Testis (tissue), 2 donors: ENCODE measurements at regions not wholly inside any gene's neighbourhood (a gene's known extent, or its start where the extent isn't known, plus 50 kb on each side); places are given as distances from the start of the nearest gene placed in this dataset.

ENCODE experiments used
- DNase-seq: peaks from one replicate; pipeline ENCODE4 v3.0.0-alpha.2; 2019
- H3K27ac ChIP-seq, 2 donors: fragments of 200-600 bp; sonication (generic); one replicate each; pipeline ENCODE4 v1.5.1; 2019
- H3K27me3 ChIP-seq: fragments of 200-600 bp; sonication (generic); one replicate; pipeline ENCODE4 v1.5.1; 2019
- H3K36me3 ChIP-seq: fragments of 200-600 bp; sonication (generic); one replicate; pipeline ENCODE4 v1.5.1; 2017; ENCODE audit warnings: low read depth; ENCODE audit errors: missing control alignments
- H3K4me1 ChIP-seq: fragments of 200-600 bp; sonication (generic); one replicate; pipeline ENCODE4 v1.5.1; 2019
- H3K4me3 ChIP-seq, 2 donors: fragments of 200-600 bp; sonication (generic); one replicate each; pipeline ENCODE4 v1.5.1; 2017 to 2019
- H3K9me3 ChIP-seq: fragments of 200-600 bp; sonication (generic); one replicate; pipeline ENCODE4 v1.5.1; 2017
- CTCF ChIP-seq, 3 experiments: fragments of 450-650 bp in 2 of 3; fragments of 200-600 bp in 1 of 3; sonication (generic) in 1 of 3; IDR thresholded peaks; one replicate each; pipeline ENCODE4 v1.5.1; 2016 to 2019; ENCODE audit warnings: antibody characterized with exemption in 3 of 3, mild to moderate bottlenecking in 2 of 3, moderate library complexity in 1 of 3
- POLR2A ChIP-seq: fragments of 450-650 bp; IDR thresholded peaks from one replicate; pipeline ENCODE4 v1.6.1; 2017; ENCODE audit warnings: antibody characterized with exemption, mild to moderate bottlenecking, moderate library complexity
- WGBS, 2 donors: methylation state at CpG; one replicate each; pipeline ENCODE4 v1.1.5; 2018; 5-methylcytosine and 5-hydroxymethylcytosine counted together
- intact Hi-C: fragments of 100-400 bp; cut with DNase I; formaldehyde crosslinking; loops from one replicate; pipeline ENCODE4 v1.15.1; 2023; ENCODE audit warnings: low total_unique reads

- Histone ChIP-seq H3K27ac (no peak overlapping the region), H3K9me3 (no peaks in the 10 kb centered on the region), H3K4me3 (no peak overlapping the region), H3K36me3 (no peaks in the 10 kb centered on the region), H3K4me1 (no peaks in the 10 kb centered on the region), H3K27me3 (no peaks in the 10 kb centered on the region)
- intact Hi-C loops: no loop called here
- no peak for DNase-seq
- 37 to 55% methylated on average over 1 of the region's 1 CpG for WGBS, 2 donors
- TF ChIP-seq POLR2A (no peak), CTCF (IDR thresholded peaks at IDR 0.05) (no peak)
These were observed 609.5 kb downstream of the SLITRK1 start for GRCh38 chr13:83272652-83273240.

- Histone ChIP-seq H3K36me3 (no peaks in the 10 kb centered on the region), H3K4me1 (no peaks in the 10 kb centered on the region), H3K27ac (no peak overlapping the region), H3K27me3 (no peaks in the 10 kb centered on the region), H3K4me3 (no peak overlapping the region), H3K9me3 (no peaks in the 10 kb centered on the region)
- intact Hi-C loops: no loop called here
- no peak for DNase-seq
- 31 to 56% methylated on average over 1 of the region's 1 CpG for WGBS, 2 donors
- TF ChIP-seq CTCF (IDR thresholded peaks at IDR 0.05): no peak
These were observed 610.2 kb downstream of the SLITRK1 start for GRCh38 chr13:83272076-83272475.

- no peaks in the 10 kb centered on the region for H3K36me3 ChIP-seq
- H3K27me3 ChIP-seq: no peaks in the 10 kb centered on the region
- no peaks in the 10 kb centered on the region for H3K9me3 ChIP-seq
- intact Hi-C loops: no loop called here
- no peak overlapping the region for H3K4me3 ChIP-seq
- no peak overlapping the region for H3K27ac ChIP-seq
- no peak for DNase-seq
- WGBS, 2 donors: 70 to 76% methylated on average over 4 to 5 of the region's 5 CpGs
- no peaks in the 10 kb centered on the region for H3K4me1 ChIP-seq
- TF ChIP-seq CTCF (IDR thresholded peaks at IDR 0.05) (no peak), POLR2A (no peak)
These were observed 617.0 kb downstream of the SLITRK1 start for GRCh38 chr13:83265279-83265678.

- Histone ChIP-seq H3K4me1 (no peaks in the 10 kb centered on the region), H3K4me3 (no peak overlapping the region), H3K36me3 (no peaks in the 10 kb centered on the region), H3K27me3 (peaks cover 4% of the 10 kb centered on the region), H3K27ac (no peak overlapping the region), H3K9me3 (no peaks in the 10 kb centered on the region)
- intact Hi-C loops: no loop called here
- no peak for DNase-seq
- no peak for TF ChIP-seq POLR2A
- TF ChIP-seq CTCF (IDR thresholded peaks at IDR 0.05): no peak
- 93 to 95% methylated on average over 6 of the region's 6 CpGs for WGBS, 2 donors
These were observed 633.5 kb downstream of the SLITRK1 start for GRCh38 chr13:83248751-83249150.

GRCh38 chr13:83232626-83233025, 649.6 kb downstream of the SLITRK1 start:
- no peak overlapping the region for H3K27ac ChIP-seq
- no peaks in the 10 kb centered on the region for H3K27me3 ChIP-seq
- 89 to 92% methylated on average over 1 of the region's 1 CpG for WGBS, 2 donors
- H3K4me1 ChIP-seq: no peaks in the 10 kb centered on the region
- intact Hi-C loops: no loop called here
- no peaks in the 10 kb centered on the region for H3K36me3 ChIP-seq
- no peak overlapping the region for H3K4me3 ChIP-seq
- no peaks in the 10 kb centered on the region for H3K9me3 ChIP-seq
- DNase-seq: no peak
- TF ChIP-seq POLR2A: no peak
